Osteoblast (primary cell): ENCODE measurements at regions not wholly inside any gene's neighbourhood (a gene's known extent, or its start where the extent isn't known, plus 50 kb on each side); places are given as distances from the start of the nearest gene placed in this dataset.

Source experiments
- DNase-seq: peaks from one replicate; pipeline ENCODE4 v3.0.0; 2011; ENCODE audit warnings: low spot score, mixed read lengths; ENCODE audit not compliant: insufficient read length; ENCODE audit errors: missing footprints
- H2AFZ ChIP-seq: 2 replicates; pipeline ENCODE4 v1.6.0; 2011; ENCODE audit warnings: mild to moderate bottlenecking, low read length
- H3K27ac ChIP-seq: 2 replicates; pipeline ENCODE4 v1.5.1; 2011; ENCODE audit warnings: mild to moderate bottlenecking, low read depth, low read length, moderate library complexity
- H3K27me3 ChIP-seq: 2 replicates; pipeline ENCODE4 v1.6.0; 2012; ENCODE audit warnings: mild to moderate bottlenecking, control low read depth, inconsistent platforms, low read length, moderate library complexity; ENCODE audit not compliant: insufficient read depth
- H3K36me3 ChIP-seq: 2 replicates; pipeline ENCODE4 v1.5.1; 2011; ENCODE audit warnings: mild to moderate bottlenecking, low read length, control low read depth, moderate library complexity; ENCODE audit not compliant: insufficient read depth
- H3K4me1 ChIP-seq: 2 replicates; pipeline ENCODE4 v1.5.1; 2011; ENCODE audit warnings: mild to moderate bottlenecking, low read length, control low read depth, moderate library complexity; ENCODE audit not compliant: insufficient read depth
- H3K4me2 ChIP-seq: 2 replicates; pipeline ENCODE4 v1.6.0; 2011; ENCODE audit warnings: mild to moderate bottlenecking, low read length; ENCODE audit not compliant: insufficient read depth
- H3K4me3 ChIP-seq: fragments of 200-600 bp; sonication (generic); 3 replicates; pipeline ENCODE4 v1.5.1; 2012; ENCODE audit warnings: mild to moderate bottlenecking, low read length, inconsistent platforms; ENCODE audit not compliant: insufficient read depth
- H3K79me2 ChIP-seq: 2 replicates; pipeline ENCODE4 v1.6.0; 2012; ENCODE audit warnings: mild to moderate bottlenecking, low read length, control low read depth, inconsistent platforms; ENCODE audit not compliant: insufficient read depth
- H3K9me3 ChIP-seq: 2 replicates; pipeline ENCODE4 v1.5.1; 2011; ENCODE audit warnings: low read depth, low read length, control low read depth
- H4K20me1 ChIP-seq: 2 replicates; pipeline ENCODE4 v1.6.0; 2012; ENCODE audit warnings: mild to moderate bottlenecking, low read length, control low read depth; ENCODE audit not compliant: insufficient read depth
- TF ChIP-seq, protein P1 (sequence below): IDR thresholded peaks from 2 replicates; pipeline ENCODE4 v1.5.1; 2011; ENCODE audit warnings: mild to moderate bottlenecking, low read depth, low read length, moderate library complexity; ENCODE audit errors: extremely low read depth

DNA sequence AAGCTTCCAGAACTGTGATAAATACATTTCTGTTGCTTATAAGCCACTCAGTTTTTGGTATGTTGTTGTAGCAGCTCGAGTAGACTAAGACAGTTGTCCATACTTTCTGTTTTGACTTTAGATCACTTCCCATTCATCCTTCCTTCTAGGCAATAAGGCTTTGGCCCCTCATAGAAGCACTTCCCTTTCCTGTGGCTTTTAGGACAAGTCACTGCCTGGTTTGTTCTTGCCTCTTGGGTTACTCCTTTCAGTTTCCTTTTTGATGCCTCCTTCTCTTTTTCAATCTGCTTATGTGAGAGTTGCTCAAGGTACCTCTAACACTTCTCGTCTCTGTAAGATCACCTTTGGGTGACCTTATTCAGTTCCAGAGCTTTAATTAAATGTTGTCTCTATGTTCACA is 72.4 kb upstream of the NTRK2 start:
- no peak overlapping the region for H3K4me3 ChIP-seq
- H3K4me2 ChIP-seq = no peak overlapping the region
- DNase-seq = no peak
- no peaks in the 10 kb centered on the region for H3K27me3 ChIP-seq
- no peak overlapping the region for H3K27ac ChIP-seq
- no peaks in the 10 kb centered on the region for H3K79me2 ChIP-seq
- no peaks in the 10 kb centered on the region for H3K36me3 ChIP-seq
- H3K4me1 ChIP-seq = no peaks in the 10 kb centered on the region
- TF ChIP-seq, protein P1, sequence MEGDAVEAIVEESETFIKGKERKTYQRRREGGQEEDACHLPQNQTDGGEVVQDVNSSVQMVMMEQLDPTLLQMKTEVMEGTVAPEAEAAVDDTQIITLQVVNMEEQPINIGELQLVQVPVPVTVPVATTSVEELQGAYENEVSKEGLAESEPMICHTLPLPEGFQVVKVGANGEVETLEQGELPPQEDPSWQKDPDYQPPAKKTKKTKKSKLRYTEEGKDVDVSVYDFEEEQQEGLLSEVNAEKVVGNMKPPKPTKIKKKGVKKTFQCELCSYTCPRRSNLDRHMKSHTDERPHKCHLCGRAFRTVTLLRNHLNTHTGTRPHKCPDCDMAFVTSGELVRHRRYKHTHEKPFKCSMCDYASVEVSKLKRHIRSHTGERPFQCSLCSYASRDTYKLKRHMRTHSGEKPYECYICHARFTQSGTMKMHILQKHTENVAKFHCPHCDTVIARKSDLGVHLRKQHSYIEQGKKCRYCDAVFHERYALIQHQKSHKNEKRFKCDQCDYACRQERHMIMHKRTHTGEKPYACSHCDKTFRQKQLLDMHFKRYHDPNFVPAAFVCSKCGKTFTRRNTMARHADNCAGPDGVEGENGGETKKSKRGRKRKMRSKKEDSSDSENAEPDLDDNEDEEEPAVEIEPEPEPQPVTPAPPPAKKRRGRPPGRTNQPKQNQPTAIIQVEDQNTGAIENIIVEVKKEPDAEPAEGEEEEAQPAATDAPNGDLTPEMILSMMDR = no peak
- no peaks in the 10 kb centered on the region for H4K20me1 ChIP-seq
- no peak overlapping the region for H2AFZ ChIP-seq
- no peaks in the 10 kb centered on the region for H3K9me3 ChIP-seq

DNA sequence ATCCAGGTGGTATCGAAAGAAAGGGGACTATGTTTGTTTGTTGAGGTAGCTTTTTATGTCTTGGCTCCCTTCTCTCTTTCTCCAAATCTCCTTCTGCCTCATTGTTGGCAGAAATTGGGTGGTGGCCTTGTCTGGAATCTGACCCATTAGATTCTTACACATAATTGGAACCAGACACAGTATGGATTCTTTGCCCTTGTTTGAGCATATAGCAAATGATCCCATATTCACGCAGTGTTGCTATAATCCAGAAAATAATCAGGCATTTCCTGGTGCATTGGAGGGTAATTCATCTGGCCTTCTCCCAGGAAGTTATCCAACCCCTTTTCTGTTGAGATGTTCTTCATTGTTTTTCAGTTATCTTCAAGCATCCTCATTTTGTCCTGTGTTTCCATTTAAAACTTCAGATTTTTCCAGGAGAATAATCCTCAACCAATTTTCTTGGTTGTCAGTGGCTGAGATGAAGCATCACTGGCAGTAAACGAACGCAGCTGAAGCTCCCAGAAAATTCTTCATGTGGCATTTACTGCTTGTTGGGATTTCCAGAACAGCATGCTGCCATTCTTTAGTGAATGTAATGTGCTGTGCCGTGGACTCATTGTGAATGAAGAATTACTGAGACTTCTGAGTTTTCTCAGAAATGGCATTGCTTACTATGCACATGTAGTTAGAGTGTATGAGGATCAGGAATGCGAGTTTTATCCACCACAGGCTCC is 70.5 kb upstream of the NTRK2 start:
- Histone ChIP-seq H3K79me2 (no peaks in the 10 kb centered on the region), H3K27ac (no peak overlapping the region), H3K36me3 (no peaks in the 10 kb centered on the region), H4K20me1 (no peaks in the 10 kb centered on the region), H2AFZ (no peak overlapping the region), H3K9me3 (no peaks in the 10 kb centered on the region), H3K4me1 (no peaks in the 10 kb centered on the region), H3K27me3 (no peaks in the 10 kb centered on the region), H3K4me2 (no peak overlapping the region), H3K4me3 (no peak overlapping the region)
- TF ChIP-seq, protein P1 = no peak
- DNase-seq = no peak

DNA sequence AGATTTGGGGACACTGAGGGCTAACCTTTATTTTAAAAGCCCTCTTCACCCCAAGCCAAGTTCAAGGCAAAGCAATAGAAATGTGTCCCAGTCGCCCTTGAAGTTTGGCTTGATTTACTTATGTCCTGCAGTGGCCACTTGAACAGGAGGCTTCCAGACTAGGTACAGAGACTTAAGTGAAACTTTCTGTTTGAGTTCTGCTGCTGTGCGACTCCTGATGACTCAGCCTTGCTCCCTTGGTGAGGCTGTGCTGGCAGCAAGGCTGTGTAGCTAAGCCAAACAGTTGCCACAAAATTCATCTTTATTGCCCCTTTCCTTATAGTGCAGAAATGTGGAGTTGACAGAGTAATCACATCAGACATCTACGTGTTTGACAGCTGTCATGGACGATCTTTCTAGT is 68.8 kb upstream of the NTRK2 start:
- no peak overlapping the region for H3K4me3 ChIP-seq
- no peak overlapping the region for H3K27ac ChIP-seq
- H3K4me2 ChIP-seq = no peak overlapping the region
- TF ChIP-seq, protein P1 = no peak
- H3K36me3 ChIP-seq = no peaks in the 10 kb centered on the region
- H3K27me3 ChIP-seq = no peaks in the 10 kb centered on the region
- no peaks in the 10 kb centered on the region for H3K4me1 ChIP-seq
- H3K79me2 ChIP-seq = no peaks in the 10 kb centered on the region
- no peak overlapping the region for H2AFZ ChIP-seq
- no peaks in the 10 kb centered on the region for H3K9me3 ChIP-seq
- no peak for DNase-seq
- H4K20me1 ChIP-seq = no peaks in the 10 kb centered on the region

DNA sequence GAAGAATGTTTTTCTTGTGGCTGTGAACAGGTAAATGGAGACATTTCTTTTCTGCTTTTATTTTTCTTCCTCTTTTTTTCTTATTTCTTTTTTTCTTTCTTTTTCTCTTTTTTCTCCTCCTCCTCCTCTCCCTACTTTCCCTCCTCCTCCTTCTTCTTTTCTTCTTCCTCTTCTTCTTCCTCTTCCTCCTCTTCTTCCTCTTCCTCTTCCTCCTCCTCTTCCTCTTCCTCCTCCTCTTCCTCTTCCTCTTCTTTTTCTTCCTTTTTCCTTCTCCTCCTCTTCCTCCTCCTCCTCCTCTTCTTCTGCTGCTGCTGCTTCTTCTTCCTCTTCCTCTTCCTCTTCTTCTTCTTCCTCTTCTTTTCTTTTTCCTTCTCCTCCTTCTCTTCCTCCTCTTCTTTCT is 65.3 kb upstream of the NTRK2 start:
- Histone ChIP-seq H3K4me1 (no peaks in the 10 kb centered on the region), H3K4me3 (no peak overlapping the region), H4K20me1 (no peaks in the 10 kb centered on the region), H3K36me3 (no peaks in the 10 kb centered on the region), H3K9me3 (no peaks in the 10 kb centered on the region), H2AFZ (no peak overlapping the region), H3K27ac (no peak overlapping the region), H3K27me3 (no peaks in the 10 kb centered on the region), H3K79me2 (no peaks in the 10 kb centered on the region), H3K4me2 (no peak overlapping the region)
- DNase-seq = no peak
- TF ChIP-seq, protein P1 = no peak
